ENCODE measurements at regions not wholly inside any gene's neighbourhood (a gene's known extent, or its start where the extent isn't known, plus 50 kb on each side); places are given as distances from the start of the nearest gene placed in this dataset.
"Not testable (repeated sequence)": the region's sequence is repeated elsewhere in the genome, so short reads cannot be mapped to it uniquely, and the experiment has no call there.

GRCh38 chr13:111501596-111502535 lies 181.4 kb downstream of the TEX29 start:
- TF ChIP-seq CTCF, POLR2A (IDR thresholded peaks at IDR 0.05): not testable (repeated sequence)
